GM13977 (cell line): ENCODE measurements at regions not wholly inside any gene's neighbourhood (a gene's known extent, or its start where the extent isn't known, plus 50 kb on each side); places are given as distances from the start of the nearest gene placed in this dataset.

Experiments used
- DNase-seq: peaks from one replicate; pipeline ENCODE4 v3.0.0; 2012; ENCODE audit warnings: low spot score
- CTCF ChIP-seq: IDR thresholded peaks from 2 replicates; pipeline ENCODE4 v1.5.1; 2012; ENCODE audit warnings: mild to moderate bottlenecking, control low read depth; ENCODE audit not compliant: insufficient read depth; ENCODE audit errors: extremely low read depth, missing control alignments
- in situ Hi-C: fragments of 300-500 bp; cut with MboI; formaldehyde crosslinking; loops from one replicate; pipeline ENCODE4 v1.12.0; 2022; ENCODE audit warnings: low sequenced_read_pairs, low pct_unique_long_range_greater_than_20kb, mixed read lengths, inconsistent platforms; ENCODE audit not compliant: unreplicated experiment

DNA sequence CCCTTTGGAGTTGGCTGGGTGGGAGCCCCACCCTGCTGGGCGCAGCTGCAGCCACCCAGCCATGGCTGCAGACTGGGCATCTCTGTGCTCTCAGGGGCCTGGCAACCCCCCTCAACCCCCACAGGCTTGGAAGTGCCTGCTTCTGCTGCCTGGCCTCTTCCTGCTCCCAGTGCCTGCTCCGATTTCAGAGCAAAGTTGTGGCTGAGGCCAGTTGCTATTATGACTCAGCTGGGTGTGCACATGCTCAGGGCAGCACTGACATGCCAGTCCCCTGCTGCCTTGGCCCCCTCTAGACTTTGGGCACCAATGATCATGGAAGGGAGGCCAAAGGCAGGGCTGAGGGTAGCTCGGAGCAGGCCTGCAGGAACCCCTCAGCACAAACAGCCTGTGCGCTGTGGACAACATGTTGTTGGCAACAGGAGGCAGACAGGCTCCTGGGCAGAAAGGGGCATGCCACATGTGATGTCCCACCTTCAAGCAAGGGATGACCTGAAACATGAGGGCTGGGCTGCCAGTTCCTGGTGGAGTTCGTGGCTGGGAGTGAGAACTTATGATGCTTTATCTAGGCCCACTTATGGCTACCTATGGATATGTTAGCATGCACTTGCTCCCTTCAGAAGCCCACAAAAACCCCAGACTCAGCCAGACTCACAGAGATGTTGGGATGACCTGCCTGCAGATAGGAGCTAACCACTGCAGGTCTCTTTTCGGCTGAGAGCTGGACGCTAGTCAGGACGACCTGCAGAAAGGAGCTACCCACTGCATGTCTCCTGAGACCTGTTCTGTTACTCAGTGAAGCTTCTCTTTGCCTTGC is 96.4 kb upstream of the AMOTL1 start:
- in situ Hi-C loops = no loop called here
- no peak for DNase-seq
- no peak for TF ChIP-seq CTCF

DNA sequence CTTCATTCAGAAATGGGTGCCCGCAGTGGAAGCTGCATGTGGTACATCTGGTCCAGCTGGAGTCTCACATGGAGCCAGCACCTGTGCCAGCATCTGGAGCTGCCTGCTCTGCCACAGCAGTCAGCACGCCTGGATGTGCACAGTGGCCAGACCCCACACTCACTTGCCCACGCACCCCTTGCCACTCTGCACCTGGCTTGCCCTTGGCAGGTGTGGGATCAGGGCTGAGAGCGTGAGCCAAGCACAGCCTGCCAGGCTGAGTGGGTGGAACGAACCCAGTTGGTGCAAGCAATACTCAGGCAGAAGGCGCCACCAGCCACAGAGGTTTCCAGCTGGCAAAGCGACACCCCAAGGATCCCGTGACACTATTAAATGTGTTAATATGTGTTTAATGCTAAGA is 95.5 kb upstream of the AMOTL1 start:
- DNase-seq = no peak
- in situ Hi-C loops = no loop called here

GRCh38 chr11:94673386-94673785 is 94.8 kb upstream of the AMOTL1 start:
- no peak for TF ChIP-seq CTCF
- in situ Hi-C loops = no loop called here
- no peak for DNase-seq

More for the DNA sequence above, 95.5 kb upstream of the AMOTL1 start:
- no peak for TF ChIP-seq CTCF

DNA sequence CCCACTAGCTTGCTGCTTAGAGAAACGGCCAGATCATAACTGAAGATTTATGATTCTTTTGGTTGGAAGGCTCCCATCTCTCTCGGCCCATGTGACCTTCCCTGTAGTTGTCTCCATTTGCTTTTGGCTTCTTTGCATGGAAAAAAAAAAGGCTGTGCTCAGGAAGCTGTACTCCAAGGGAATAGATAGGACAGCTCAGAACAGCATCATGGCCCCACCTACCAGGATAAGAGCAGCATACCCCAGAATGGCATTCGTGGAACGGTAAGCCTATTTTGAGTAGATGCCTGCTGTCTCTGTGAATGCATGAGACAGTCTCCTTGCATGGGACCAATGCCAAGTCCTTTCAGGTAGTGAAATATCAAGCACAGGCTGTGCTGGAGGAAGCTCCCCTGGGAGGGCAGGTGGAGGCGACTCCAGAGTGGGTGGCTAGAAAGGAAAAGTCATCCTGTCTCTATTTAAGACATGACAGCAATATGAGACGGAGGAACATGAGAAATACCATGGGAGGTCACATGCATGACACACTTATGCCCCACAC is 94.1 kb upstream of the AMOTL1 start:
- no peak for TF ChIP-seq CTCF
- in situ Hi-C loops = no loop called here
- no peak for DNase-seq

DNA sequence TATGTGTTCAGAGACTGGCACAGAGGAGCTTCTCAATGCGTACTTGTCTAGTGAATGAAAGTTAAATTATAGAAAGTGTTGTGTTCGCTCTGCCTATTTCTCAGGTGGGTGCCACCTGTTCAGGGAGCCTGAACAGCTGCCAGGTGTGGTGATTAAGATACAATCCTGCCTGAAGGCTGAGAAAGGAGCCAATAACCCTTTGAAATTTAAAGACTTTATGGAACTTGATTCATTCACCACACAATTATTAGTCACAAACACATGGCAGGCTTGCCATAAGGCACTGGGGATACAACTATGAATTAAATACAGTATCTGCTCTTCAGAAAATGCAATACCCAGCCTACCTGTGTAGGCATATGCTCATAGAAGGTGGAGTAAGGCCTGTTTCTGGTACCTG is 92.9 kb upstream of the AMOTL1 start:
- in situ Hi-C loops = no loop called here
- no peak for DNase-seq
- TF ChIP-seq CTCF = no peak

DNA sequence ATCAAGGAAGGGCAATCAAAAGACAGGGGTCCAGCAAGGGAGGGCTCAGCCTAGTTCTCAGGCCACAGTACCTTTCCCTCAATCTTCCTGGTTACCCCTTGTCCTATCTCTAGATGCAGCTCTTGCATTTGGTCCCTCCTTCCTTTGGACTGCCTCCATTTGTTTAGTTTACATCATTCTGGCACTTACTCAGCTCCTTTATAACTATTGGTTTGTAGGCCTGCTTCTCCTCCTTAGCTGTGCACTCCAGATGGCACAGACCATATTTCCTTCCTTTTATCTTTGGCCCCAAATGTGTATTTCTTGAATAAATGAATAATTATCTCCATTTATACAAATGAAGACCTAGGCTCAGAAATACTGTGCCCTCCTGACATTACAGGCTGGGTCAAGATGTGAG is 92.3 kb upstream of the AMOTL1 start:
- TF ChIP-seq CTCF = no peak
- DNase-seq = no peak
- in situ Hi-C loops = no loop called here
